SK-N-SH (cell line): ENCODE measurements at regions not wholly inside any gene's neighbourhood (a gene's known extent, or its start where the extent isn't known, plus 50 kb on each side); places are given as distances from the start of the nearest gene placed in this dataset.

Experiments
- CTCF ChIA-PET: fragments of 300-600, 350-600 bp; formaldehyde crosslinking; extraction: SDS; loops from one replicate; lab custom pipeline; 2021; lab: Yijun Ruan, JAX
- POLR2A ChIA-PET: fragments of 350-600 bp; sonication (Branson Sonifier 250); formaldehyde crosslinking; extraction: SDS; loops from one replicate; lab custom pipeline; 2020; ENCODE audit warnings: antibody characterized with exemption, inconsistent platforms; lab: Yijun Ruan, JAX
- DNase-seq: peaks from one replicate; pipeline ENCODE4 v3.0.0; 2012
- H2AFZ ChIP-seq: fragments of 200-600 bp; sonication (generic); 2 replicates; pipeline ENCODE4 v1.8.1; 2016; ENCODE audit warnings: antibody characterized with exemption, mild to moderate bottlenecking, low read depth
- H3F3A ChIP-seq: fragments of 200-600 bp; sonication (generic); replicated peaks from 2 replicates; pipeline ENCODE3; 2016; ENCODE audit warnings: antibody characterized with exemption, mild to moderate bottlenecking; ENCODE audit not compliant: insufficient read depth
- H3K27ac ChIP-seq, 2 experiments: fragments of 200-500 bp in 1 of 2; fragments of 200-600 bp in 1 of 2; sonication (Bioruptor generic) in 1 of 2; sonication (generic), shearing (Covaris generic) in 1 of 2; 2 replicates each; pipeline versions ENCODE4 v1.5.1 to v1.6.1; 2014 to 2016; ENCODE audit warnings: low read depth in 2 of 2, inconsistent platforms in 1 of 2, low read length in 1 of 2, mild to moderate bottlenecking in 1 of 2, mixed read lengths in 1 of 2
- H3K27me3 ChIP-seq: fragments of 200-600 bp; sonication (generic), shearing (Covaris generic); 2 replicates; pipeline ENCODE4 v1.6.1; 2016; ENCODE audit warnings: mixed run types; ENCODE audit not compliant: insufficient read depth
- H3K36me3 ChIP-seq, 2 experiments: fragments of 200-500 bp in 1 of 2; fragments of 200-600 bp in 1 of 2; sonication (Bioruptor generic) in 1 of 2; sonication (generic) in 1 of 2; replicated peaks in 1 of 2; 2 replicates each; pipeline versions ENCODE3 to v1.5.1; 2014 to 2016; ENCODE audit warnings: low read length in 1 of 2, mild to moderate bottlenecking in 1 of 2; ENCODE audit not compliant: insufficient read depth in 2 of 2, control insufficient read depth in 1 of 2
- H3K4me1 ChIP-seq, 2 experiments: fragments of 200-500 bp in 1 of 2; fragments of 200-600 bp in 1 of 2; sonication (Bioruptor generic) in 1 of 2; sonication (generic), shearing (Covaris generic) in 1 of 2; 2 replicates each; pipeline versions ENCODE4 v1.5.1 to v1.6.1; 2014 to 2016; ENCODE audit warnings: low read depth in 1 of 2, low read length in 1 of 2, mixed run types in 1 of 2; ENCODE audit not compliant: insufficient read depth in 2 of 2, control insufficient read depth in 1 of 2
- H3K4me2 ChIP-seq: fragments of 200-600 bp; sonication (generic), shearing (Covaris generic); 2 replicates; pipeline ENCODE4 v1.6.1; 2017; ENCODE audit warnings: mixed run types
- H3K4me3 ChIP-seq, 2 experiments: fragments of 200-500 bp in 1 of 2; fragments of 200-600 bp in 1 of 2; sonication (Bioruptor generic) in 1 of 2; sonication (generic), shearing (Covaris generic) in 1 of 2; 2 replicates each; pipeline versions ENCODE4 v1.5.1 to v1.8.1; 2014 to 2016; ENCODE audit warnings: low read depth in 2 of 2, inconsistent platforms in 1 of 2, low read length in 1 of 2, mild to moderate bottlenecking in 1 of 2, mixed read lengths in 1 of 2, moderate library complexity in 1 of 2
- H3K79me2 ChIP-seq: fragments of 200-600 bp; sonication (generic); 2 replicates; pipeline ENCODE4 v1.8.1; 2017; ENCODE audit warnings: mild to moderate bottlenecking; ENCODE audit not compliant: insufficient read depth
- H3K9ac ChIP-seq: fragments of 200-600 bp; sonication (generic); 2 replicates; pipeline ENCODE4 v1.6.1; 2017; ENCODE audit warnings: mixed run types
- H3K9me2 ChIP-seq: fragments of 200-600 bp; sonication (generic); 2 replicates; pipeline ENCODE4 v1.6.1; 2017; ENCODE audit warnings: mixed run types
- H3K9me3 ChIP-seq: fragments of 200-600 bp; sonication (generic); 2 replicates; pipeline ENCODE4 v1.6.1; 2017; ENCODE audit warnings: mixed run types, mild to moderate bottlenecking, moderate library complexity
- H4K20me1 ChIP-seq: fragments of 200-600 bp; sonication (generic); 2 replicates; pipeline ENCODE4 v1.6.1; 2017; ENCODE audit warnings: mild to moderate bottlenecking, mixed run types; ENCODE audit not compliant: insufficient read depth
- EP300 ChIP-seq, 2 experiments: IDR thresholded peaks; 2 replicates each; pipeline versions ENCODE4 v1.4.0 to v1.6.1; 2012; ENCODE audit warnings: borderline replicate concordance in 1 of 2, low read depth in 1 of 2, low read length in 1 of 2
- FOXJ3 ChIP-seq: sonication (generic); formaldehyde crosslinking; IDR thresholded peaks from 2 replicates; pipeline ENCODE4 v1.5.1; 2020; ENCODE audit warnings: mild to moderate bottlenecking, missing genetic modification reagents
- GABPA ChIP-seq: IDR thresholded peaks from 2 replicates; pipeline ENCODE4 v1.4.0; 2012; ENCODE audit warnings: low read depth, mild to moderate bottlenecking
- GATA2 ChIP-seq: sonication (generic); formaldehyde crosslinking; IDR thresholded peaks from 2 replicates; pipeline ENCODE4 v1.5.0; 2020; ENCODE audit warnings: mild to moderate bottlenecking, missing genetic modification reagents
- JUND ChIP-seq: IDR thresholded peaks from 2 replicates; pipeline ENCODE4 v1.4.0; 2012
- MEF2A ChIP-seq: IDR thresholded peaks from 2 replicates; pipeline ENCODE4 v1.4.0; 2012; ENCODE audit warnings: low read depth, borderline replicate concordance
- POLR2AphosphoS5 ChIP-seq: IDR thresholded peaks from 2 replicates; pipeline ENCODE4 v1.6.1; 2012; ENCODE audit warnings: low read depth, low read length
- RAD21 ChIP-seq: IDR thresholded peaks from 2 replicates; pipeline ENCODE4 v1.6.1; 2012; ENCODE audit warnings: mild to moderate bottlenecking, low read length
- SMC3 ChIP-seq: IDR thresholded peaks from 2 replicates; pipeline ENCODE4 v1.6.1; 2012; ENCODE audit warnings: low read depth, low read length, improper control_type of control experiment
- TAF1 ChIP-seq: IDR thresholded peaks from 2 replicates; pipeline ENCODE4 v1.6.1; 2012; ENCODE audit warnings: low read depth, mild to moderate bottlenecking, low read length, moderate library complexity, borderline replicate concordance
- TCF12 ChIP-seq: IDR thresholded peaks from 2 replicates; pipeline ENCODE4 v1.4.0; 2012
- WGBS: methylation state at CpG from one replicate; pipeline ENCODE4 v1.1.6; 2017; ENCODE audit warnings: low lambda C conversion rate; 5-methylcytosine and 5-hydroxymethylcytosine counted together
- TF ChIP-seq, protein P1 (sequence below): IDR thresholded peaks from 2 replicates; pipeline ENCODE4 v1.4.0; 2012; ENCODE audit warnings: low read depth, borderline replicate concordance
- TF ChIP-seq, protein P2 (sequence below): fragments of 150-350 bp; IDR thresholded peaks from 2 replicates; pipeline ENCODE4 v1.6.1; 2017; ENCODE audit warnings: antibody characterized with exemption, low read length, low read depth, borderline replicate concordance
- TF ChIP-seq, protein P3 (sequence below): IDR thresholded peaks from 2 replicates; pipeline ENCODE4 v1.4.0; 2012; ENCODE audit warnings: low read depth
- TF ChIP-seq, protein P4 (sequence below): fragments of 150-350 bp; IDR thresholded peaks from 2 replicates; pipeline ENCODE4 v1.6.1; 2016; ENCODE audit warnings: mild to moderate bottlenecking, low read depth, low read length
- TF ChIP-seq, protein P5 (sequence below): IDR thresholded peaks from 2 replicates; pipeline ENCODE4 v1.6.1; 2012; ENCODE audit warnings: mild to moderate bottlenecking, low read depth, low read length, moderate library complexity
- TF ChIP-seq, protein P6 (sequence below): IDR thresholded peaks from 2 replicates; pipeline ENCODE4 v1.4.0; 2012; ENCODE audit warnings: low read depth, borderline replicate concordance

DNA sequence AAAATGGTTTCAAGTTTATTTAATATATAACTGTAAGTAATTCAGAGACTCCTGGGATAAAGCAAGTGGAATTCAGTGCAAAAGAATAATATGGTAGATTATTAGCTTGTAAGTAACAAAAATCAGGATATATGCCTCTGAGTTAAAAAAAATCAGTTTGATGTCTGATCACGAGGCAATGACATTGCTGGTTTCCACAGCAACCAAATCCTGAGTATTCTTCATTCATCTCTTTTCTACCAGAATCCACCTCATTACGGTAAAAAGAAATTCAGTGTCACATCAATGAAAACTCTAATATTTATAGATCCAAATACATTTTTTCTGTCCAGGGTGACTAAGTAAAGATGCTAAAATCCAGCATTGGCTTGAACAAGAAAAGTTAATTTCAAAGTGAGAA, 642.3 kb upstream of the TMPRSS15 start:
- TF ChIP-seq, protein P1, sequence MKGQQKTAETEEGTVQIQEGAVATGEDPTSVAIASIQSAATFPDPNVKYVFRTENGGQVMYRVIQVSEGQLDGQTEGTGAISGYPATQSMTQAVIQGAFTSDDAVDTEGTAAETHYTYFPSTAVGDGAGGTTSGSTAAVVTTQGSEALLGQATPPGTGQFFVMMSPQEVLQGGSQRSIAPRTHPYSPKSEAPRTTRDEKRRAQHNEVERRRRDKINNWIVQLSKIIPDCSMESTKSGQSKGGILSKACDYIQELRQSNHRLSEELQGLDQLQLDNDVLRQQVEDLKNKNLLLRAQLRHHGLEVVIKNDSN = no peak
- TF ChIP-seq GABPA = no peak
- TF ChIP-seq SMC3 = no peak
- TF ChIP-seq, protein P2, sequence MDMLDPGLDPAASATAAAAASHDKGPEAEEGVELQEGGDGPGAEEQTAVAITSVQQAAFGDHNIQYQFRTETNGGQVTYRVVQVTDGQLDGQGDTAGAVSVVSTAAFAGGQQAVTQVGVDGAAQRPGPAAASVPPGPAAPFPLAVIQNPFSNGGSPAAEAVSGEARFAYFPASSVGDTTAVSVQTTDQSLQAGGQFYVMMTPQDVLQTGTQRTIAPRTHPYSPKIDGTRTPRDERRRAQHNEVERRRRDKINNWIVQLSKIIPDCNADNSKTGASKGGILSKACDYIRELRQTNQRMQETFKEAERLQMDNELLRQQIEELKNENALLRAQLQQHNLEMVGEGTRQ = no peak
- TF ChIP-seq MEF2A = no peak
- TF ChIP-seq JUND = no peak
- TF ChIP-seq, protein P3, sequence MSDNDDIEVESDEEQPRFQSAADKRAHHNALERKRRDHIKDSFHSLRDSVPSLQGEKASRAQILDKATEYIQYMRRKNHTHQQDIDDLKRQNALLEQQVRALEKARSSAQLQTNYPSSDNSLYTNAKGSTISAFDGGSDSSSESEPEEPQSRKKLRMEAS = no peak
- TF ChIP-seq, protein P4, sequence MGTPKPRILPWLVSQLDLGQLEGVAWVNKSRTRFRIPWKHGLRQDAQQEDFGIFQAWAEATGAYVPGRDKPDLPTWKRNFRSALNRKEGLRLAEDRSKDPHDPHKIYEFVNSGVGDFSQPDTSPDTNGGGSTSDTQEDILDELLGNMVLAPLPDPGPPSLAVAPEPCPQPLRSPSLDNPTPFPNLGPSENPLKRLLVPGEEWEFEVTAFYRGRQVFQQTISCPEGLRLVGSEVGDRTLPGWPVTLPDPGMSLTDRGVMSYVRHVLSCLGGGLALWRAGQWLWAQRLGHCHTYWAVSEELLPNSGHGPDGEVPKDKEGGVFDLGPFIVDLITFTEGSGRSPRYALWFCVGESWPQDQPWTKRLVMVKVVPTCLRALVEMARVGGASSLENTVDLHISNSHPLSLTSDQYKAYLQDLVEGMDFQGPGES = no peak
- no peak for TF ChIP-seq POLR2AphosphoS5
- TF ChIP-seq RAD21 = no peak
- TF ChIP-seq TAF1 = no peak
- no peaks in the 10 kb centered on the region for H3K36me3 ChIP-seq
- H4K20me1 ChIP-seq = no peaks in the 10 kb centered on the region
- no peaks in the 10 kb centered on the region for H3K4me1 ChIP-seq
- no peaks in the 10 kb centered on the region for H3K27me3 ChIP-seq
- H3K9me2 ChIP-seq = no peaks in the 10 kb centered on the region
- H2AFZ ChIP-seq = no peak overlapping the region
- 19% methylated on average over 2 of the region's 2 CpGs for WGBS
- no peak overlapping the region for H3K9ac ChIP-seq
- no peaks in the 10 kb centered on the region for H3K9me3 ChIP-seq
- no peak for DNase-seq
- H3F3A ChIP-seq = no peaks in the 10 kb centered on the region
- H3K79me2 ChIP-seq = no peaks in the 10 kb centered on the region
- no peak overlapping the region for H3K27ac ChIP-seq
- POLR2A ChIA-PET = no interaction called here
- no peak overlapping the region for H3K4me3 ChIP-seq
- CTCF ChIA-PET = no interaction called here
- no peak overlapping the region for H3K4me2 ChIP-seq

DNA sequence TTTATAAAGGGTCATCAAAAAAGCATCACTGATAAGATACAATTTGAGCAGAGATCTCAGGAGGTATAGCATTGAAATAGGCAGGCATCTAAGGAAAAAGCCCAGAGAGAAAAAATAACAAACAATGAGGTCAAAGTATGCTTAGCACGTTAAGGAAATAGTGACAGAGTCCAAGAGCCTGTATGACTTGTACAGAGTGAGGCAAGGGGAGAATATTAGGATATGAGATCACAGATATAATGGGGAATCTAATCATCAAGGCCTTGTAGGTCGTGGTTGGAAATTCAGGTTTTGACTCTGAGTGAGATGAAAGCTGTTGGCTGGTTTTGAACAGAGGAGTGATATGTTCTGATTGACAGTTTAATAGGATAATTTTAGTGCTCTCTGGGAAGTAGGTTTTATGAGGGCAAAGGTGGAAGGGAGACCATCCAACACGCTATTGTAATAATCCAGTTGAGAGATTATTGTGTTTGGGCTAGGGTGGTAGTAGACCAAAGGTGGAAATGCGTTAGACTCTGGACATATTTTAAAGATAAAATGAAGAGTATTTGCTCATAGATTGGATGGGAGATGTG, 644.6 kb upstream of the TMPRSS15 start:
- ChIA-PET POLR2A (no interaction called here), CTCF (no interaction called here)
- DNase-seq = no peak
- no peaks in the 10 kb centered on the region for H3K4me1 ChIP-seq
- H3K36me3 ChIP-seq = no peaks in the 10 kb centered on the region
- H3K27ac ChIP-seq = no peak overlapping the region
- H3K79me2 ChIP-seq = no peaks in the 10 kb centered on the region
- no peak overlapping the region for H2AFZ ChIP-seq
- H3F3A ChIP-seq = no peaks in the 10 kb centered on the region
- no peaks in the 10 kb centered on the region for H3K9me3 ChIP-seq
- H3K4me3 ChIP-seq = no peak overlapping the region
- H3K27me3 ChIP-seq = no peaks in the 10 kb centered on the region
- 1% methylated on average over 4 of the region's 4 CpGs for WGBS
- no peaks in the 10 kb centered on the region for H3K9me2 ChIP-seq
- H3K4me2 ChIP-seq = no peak overlapping the region
- no peak overlapping the region for H3K9ac ChIP-seq
- no peaks in the 10 kb centered on the region for H4K20me1 ChIP-seq
- TF ChIP-seq GATA2 (CRISPR knock-in tag) (no peak), TCF12 (no peak), EP300 (IDR thresholded peaks at IDR 0.05; ENCODE audit: borderline replicate concordance in 1 of 2, low read depth in 1 of 2, low read length in 1 of 2) (no peak), RAD21 (no peak), FOXJ3 (no peak)
- TF ChIP-seq, protein P5, sequence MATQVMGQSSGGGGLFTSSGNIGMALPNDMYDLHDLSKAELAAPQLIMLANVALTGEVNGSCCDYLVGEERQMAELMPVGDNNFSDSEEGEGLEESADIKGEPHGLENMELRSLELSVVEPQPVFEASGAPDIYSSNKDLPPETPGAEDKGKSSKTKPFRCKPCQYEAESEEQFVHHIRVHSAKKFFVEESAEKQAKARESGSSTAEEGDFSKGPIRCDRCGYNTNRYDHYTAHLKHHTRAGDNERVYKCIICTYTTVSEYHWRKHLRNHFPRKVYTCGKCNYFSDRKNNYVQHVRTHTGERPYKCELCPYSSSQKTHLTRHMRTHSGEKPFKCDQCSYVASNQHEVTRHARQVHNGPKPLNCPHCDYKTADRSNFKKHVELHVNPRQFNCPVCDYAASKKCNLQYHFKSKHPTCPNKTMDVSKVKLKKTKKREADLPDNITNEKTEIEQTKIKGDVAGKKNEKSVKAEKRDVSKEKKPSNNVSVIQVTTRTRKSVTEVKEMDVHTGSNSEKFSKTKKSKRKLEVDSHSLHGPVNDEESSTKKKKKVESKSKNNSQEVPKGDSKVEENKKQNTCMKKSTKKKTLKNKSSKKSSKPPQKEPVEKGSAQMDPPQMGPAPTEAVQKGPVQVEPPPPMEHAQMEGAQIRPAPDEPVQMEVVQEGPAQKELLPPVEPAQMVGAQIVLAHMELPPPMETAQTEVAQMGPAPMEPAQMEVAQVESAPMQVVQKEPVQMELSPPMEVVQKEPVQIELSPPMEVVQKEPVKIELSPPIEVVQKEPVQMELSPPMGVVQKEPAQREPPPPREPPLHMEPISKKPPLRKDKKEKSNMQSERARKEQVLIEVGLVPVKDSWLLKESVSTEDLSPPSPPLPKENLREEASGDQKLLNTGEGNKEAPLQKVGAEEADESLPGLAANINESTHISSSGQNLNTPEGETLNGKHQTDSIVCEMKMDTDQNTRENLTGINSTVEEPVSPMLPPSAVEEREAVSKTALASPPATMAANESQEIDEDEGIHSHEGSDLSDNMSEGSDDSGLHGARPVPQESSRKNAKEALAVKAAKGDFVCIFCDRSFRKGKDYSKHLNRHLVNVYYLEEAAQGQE = no peak
- TF ChIP-seq, protein P6, sequence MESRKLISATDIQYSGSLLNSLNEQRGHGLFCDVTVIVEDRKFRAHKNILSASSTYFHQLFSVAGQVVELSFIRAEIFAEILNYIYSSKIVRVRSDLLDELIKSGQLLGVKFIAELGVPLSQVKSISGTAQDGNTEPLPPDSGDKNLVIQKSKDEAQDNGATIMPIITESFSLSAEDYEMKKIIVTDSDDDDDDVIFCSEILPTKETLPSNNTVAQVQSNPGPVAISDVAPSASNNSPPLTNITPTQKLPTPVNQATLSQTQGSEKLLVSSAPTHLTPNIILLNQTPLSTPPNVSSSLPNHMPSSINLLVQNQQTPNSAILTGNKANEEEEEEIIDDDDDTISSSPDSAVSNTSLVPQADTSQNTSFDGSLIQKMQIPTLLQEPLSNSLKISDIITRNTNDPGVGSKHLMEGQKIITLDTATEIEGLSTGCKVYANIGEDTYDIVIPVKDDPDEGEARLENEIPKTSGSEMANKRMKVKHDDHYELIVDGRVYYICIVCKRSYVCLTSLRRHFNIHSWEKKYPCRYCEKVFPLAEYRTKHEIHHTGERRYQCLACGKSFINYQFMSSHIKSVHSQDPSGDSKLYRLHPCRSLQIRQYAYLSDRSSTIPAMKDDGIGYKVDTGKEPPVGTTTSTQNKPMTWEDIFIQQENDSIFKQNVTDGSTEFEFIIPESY = no peak
- TF ChIP-seq, protein P4 = no peak
